HepG2 (cell line): ENCODE measurements at regions not wholly inside any gene's neighbourhood (a gene's known extent, or its start where the extent isn't known, plus 50 kb on each side); places are given as distances from the start of the nearest gene placed in this dataset.

Source experiments
- IKZF4 ChIP-seq: sonication (generic); formaldehyde crosslinking; IDR thresholded peaks from 2 replicates; pipeline ENCODE4 v1.5.1; 2020; ENCODE audit warnings: borderline replicate concordance, mild to moderate bottlenecking, low read depth, missing genetic modification reagents; ENCODE audit errors: not compliant biosample characterization
- KDM5B ChIP-seq: sonication (generic); formaldehyde crosslinking; IDR thresholded peaks from 2 replicates; pipeline ENCODE4 v1.4.0; 2020; ENCODE audit warnings: missing genetic modification reagents, mild to moderate bottlenecking, borderline replicate concordance
- MYNN ChIP-seq: sonication (generic); formaldehyde crosslinking; IDR thresholded peaks from 2 replicates; pipeline ENCODE4 v1.4.0; 2020; ENCODE audit warnings: mild to moderate bottlenecking, low read depth, missing genetic modification reagents
- NFE2 ChIP-seq: sonication (generic); formaldehyde crosslinking; IDR thresholded peaks from 2 replicates; pipeline ENCODE4 v1.4.0; 2020; ENCODE audit warnings: missing genetic modification reagents
- NR1H2 ChIP-seq: sonication (generic); formaldehyde crosslinking; IDR thresholded peaks from 2 replicates; pipeline ENCODE4 v1.8.1; 2022; ENCODE audit warnings: low read depth, missing genetic modification reagents, borderline replicate concordance
- NRL ChIP-seq: sonication (generic); formaldehyde crosslinking; IDR thresholded peaks from 2 replicates; pipeline ENCODE4 v1.5.0; 2020; ENCODE audit warnings: missing genetic modification reagents, mild to moderate bottlenecking, moderate library complexity, borderline replicate concordance
- PHB2 ChIP-seq: fragments of 450-650 bp; IDR thresholded peaks from 2 replicates; pipeline ENCODE4 v1.6.1; 2018; ENCODE audit not compliant: partially characterized antibody
- RFX1 ChIP-seq: fragments of 450-650 bp; IDR thresholded peaks from 2 replicates; pipeline ENCODE4 v1.6.1; 2017
- SNAPC2 ChIP-seq: sonication (generic); formaldehyde crosslinking; IDR thresholded peaks from 2 replicates; pipeline ENCODE4 v1.8.1; 2022; ENCODE audit warnings: mild to moderate bottlenecking, missing genetic modification reagents
- TGIF2 ChIP-seq: IDR thresholded peaks from 2 replicates; pipeline ENCODE4 v1.6.1; 2016; ENCODE audit warnings: control low read depth, missing compliant biosample characterization
- TOE1 ChIP-seq: sonication (generic); formaldehyde crosslinking; IDR thresholded peaks from 2 replicates; pipeline ENCODE4 v1.4.0; 2020; ENCODE audit warnings: mild to moderate bottlenecking, missing genetic modification reagents
- ZFYVE20 ChIP-seq: sonication (generic); formaldehyde crosslinking; IDR thresholded peaks from 2 replicates; pipeline ENCODE4 v1.8.0; 2023; ENCODE audit warnings: low read depth, mild to moderate bottlenecking, moderate library complexity, missing genetic modification reagents, borderline replicate concordance
- ZKSCAN5 ChIP-seq: sonication (generic); formaldehyde crosslinking; IDR thresholded peaks from 2 replicates; pipeline ENCODE4 v1.5.1; 2020; ENCODE audit warnings: mild to moderate bottlenecking, missing genetic modification reagents
- ZNF207 ChIP-seq: fragments of 450-650 bp; IDR thresholded peaks from 2 replicates; pipeline ENCODE4 v1.6.1; 2016; ENCODE audit warnings: antibody characterized with exemption, borderline replicate concordance
- ZNF343 ChIP-seq: sonication (generic); formaldehyde crosslinking; IDR thresholded peaks from 2 replicates; pipeline ENCODE4 v1.4.0; 2020; ENCODE audit warnings: mild to moderate bottlenecking, missing genetic modification reagents
- ZNF552 ChIP-seq: sonication (generic); formaldehyde crosslinking; IDR thresholded peaks from 2 replicates; pipeline ENCODE4 v1.9.0; 2022; ENCODE audit warnings: missing genetic modification reagents, mild to moderate bottlenecking, borderline replicate concordance
- ZNF75D ChIP-seq: sonication (generic); formaldehyde crosslinking; IDR thresholded peaks from 2 replicates; pipeline ENCODE4 v1.8.1; 2023; ENCODE audit warnings: missing genetic modification reagents, mild to moderate bottlenecking, borderline replicate concordance
- TF ChIP-seq, protein P1 (sequence below): sonication (generic); IDR thresholded peaks from 2 replicates; pipeline ENCODE4 v1.6.1; 2016; ENCODE audit warnings: low read depth, borderline replicate concordance
- TF ChIP-seq, protein P2 (sequence below): sonication (generic); formaldehyde crosslinking; IDR thresholded peaks from 2 replicates; pipeline ENCODE4 v1.4.0; 2020; ENCODE audit warnings: mild to moderate bottlenecking, missing genetic modification reagents
- TF ChIP-seq, protein P3 (sequence below): sonication (generic); formaldehyde crosslinking; IDR thresholded peaks from 2 replicates; pipeline ENCODE4 v1.5.0; 2020; ENCODE audit warnings: missing genetic modification reagents
- TF ChIP-seq, protein P4 (sequence below): sonication (generic); formaldehyde crosslinking; IDR thresholded peaks from 2 replicates; pipeline ENCODE4 v1.4.0; 2020; ENCODE audit warnings: mild to moderate bottlenecking, missing genetic modification reagents, borderline replicate concordance

DNA sequence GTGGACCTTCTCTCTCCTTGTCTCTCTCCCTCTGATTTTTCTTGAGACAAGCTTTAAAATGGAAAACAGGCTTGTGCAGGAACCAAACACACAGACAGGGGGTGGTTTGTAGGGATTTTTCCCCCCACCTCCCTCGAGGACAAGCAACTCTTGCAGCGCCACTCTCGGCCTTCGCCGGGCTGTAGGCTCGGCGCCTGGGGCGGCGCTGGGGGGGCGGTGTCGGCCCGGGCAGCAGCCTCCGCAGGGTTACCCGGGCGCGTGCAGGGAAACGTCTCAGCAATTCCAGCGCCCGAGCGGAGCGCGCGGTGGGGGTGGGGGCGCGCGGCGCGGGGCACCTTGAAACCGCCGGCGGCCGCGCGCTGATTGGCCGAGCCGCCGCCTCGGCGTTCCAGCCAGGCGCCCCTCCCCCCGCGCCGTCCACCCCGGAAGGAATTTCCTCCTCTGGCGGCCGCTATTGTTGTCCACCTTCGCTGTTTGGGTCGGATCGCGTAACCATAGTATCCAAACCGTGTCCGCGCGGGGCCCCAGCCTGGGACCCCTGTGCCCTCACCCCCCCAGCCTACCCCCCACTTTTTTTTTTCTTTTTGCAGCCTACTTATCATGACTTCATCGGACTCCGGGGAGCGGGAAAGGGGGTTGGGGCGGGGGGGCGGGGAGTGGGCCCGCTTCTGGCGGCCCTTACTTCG lies 59.8 kb upstream of the ACOT11 start (continued):
- TF ChIP-seq NRL (CRISPR knock-in tag) (peak; percentile 34; the same call in 1 of the 2 replicates), TOE1 (CRISPR knock-in tag) (no peak), NFE2 (CRISPR knock-in tag) (no peak), MYNN (CRISPR knock-in tag) (no peak), ZNF207 (no peak), SNAPC2 (CRISPR knock-in tag) (no peak), ZNF75D (CRISPR knock-in tag) (no peak), ZFYVE20 (CRISPR knock-in tag) (no peak), KDM5B (CRISPR knock-in tag) (peak; percentile 53; the same call in 1 of the 2 replicates), TGIF2 (CRISPR knock-in tag) (no peak), IKZF4 (CRISPR knock-in tag) (no peak), PHB2 (no peak), ZNF343 (CRISPR knock-in tag) (no peak), ZKSCAN5 (CRISPR knock-in tag) (no peak), NR1H2 (CRISPR knock-in tag) (no peak), RFX1 (no peak), ZNF552 (no peak)
- TF ChIP-seq, protein P1, sequence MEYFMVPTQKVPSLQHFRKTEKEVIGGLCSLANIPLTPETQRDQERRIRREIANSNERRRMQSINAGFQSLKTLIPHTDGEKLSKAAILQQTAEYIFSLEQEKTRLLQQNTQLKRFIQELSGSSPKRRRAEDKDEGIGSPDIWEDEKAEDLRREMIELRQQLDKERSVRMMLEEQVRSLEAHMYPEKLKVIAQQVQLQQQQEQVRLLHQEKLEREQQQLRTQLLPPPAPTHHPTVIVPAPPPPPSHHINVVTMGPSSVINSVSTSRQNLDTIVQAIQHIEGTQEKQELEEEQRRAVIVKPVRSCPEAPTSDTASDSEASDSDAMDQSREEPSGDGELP = no peak
- TF ChIP-seq, protein P2, sequence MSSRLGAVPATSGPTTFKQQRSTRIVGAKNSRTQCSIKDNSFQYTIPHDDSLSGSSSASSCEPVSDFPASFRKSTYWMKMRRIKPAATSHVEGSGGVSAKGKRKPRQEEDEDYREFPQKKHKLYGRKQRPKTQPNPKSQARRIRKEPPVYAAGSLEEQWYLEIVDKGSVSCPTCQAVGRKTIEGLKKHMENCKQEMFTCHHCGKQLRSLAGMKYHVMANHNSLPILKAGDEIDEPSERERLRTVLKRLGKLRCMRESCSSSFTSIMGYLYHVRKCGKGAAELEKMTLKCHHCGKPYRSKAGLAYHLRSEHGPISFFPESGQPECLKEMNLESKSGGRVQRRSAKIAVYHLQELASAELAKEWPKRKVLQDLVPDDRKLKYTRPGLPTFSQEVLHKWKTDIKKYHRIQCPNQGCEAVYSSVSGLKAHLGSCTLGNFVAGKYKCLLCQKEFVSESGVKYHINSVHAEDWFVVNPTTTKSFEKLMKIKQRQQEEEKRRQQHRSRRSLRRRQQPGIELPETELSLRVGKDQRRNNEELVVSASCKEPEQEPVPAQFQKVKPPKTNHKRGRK (CRISPR knock-in tag) = no peak
- TF ChIP-seq, protein P3, sequence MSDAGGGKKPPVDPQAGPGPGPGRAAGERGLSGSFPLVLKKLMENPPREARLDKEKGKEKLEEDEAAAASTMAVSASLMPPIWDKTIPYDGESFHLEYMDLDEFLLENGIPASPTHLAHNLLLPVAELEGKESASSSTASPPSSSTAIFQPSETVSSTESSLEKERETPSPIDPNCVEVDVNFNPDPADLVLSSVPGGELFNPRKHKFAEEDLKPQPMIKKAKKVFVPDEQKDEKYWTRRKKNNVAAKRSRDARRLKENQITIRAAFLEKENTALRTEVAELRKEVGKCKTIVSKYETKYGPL (CRISPR knock-in tag) = no peak; the same call in 1 of the 2 replicates
- TF ChIP-seq, protein P4, sequence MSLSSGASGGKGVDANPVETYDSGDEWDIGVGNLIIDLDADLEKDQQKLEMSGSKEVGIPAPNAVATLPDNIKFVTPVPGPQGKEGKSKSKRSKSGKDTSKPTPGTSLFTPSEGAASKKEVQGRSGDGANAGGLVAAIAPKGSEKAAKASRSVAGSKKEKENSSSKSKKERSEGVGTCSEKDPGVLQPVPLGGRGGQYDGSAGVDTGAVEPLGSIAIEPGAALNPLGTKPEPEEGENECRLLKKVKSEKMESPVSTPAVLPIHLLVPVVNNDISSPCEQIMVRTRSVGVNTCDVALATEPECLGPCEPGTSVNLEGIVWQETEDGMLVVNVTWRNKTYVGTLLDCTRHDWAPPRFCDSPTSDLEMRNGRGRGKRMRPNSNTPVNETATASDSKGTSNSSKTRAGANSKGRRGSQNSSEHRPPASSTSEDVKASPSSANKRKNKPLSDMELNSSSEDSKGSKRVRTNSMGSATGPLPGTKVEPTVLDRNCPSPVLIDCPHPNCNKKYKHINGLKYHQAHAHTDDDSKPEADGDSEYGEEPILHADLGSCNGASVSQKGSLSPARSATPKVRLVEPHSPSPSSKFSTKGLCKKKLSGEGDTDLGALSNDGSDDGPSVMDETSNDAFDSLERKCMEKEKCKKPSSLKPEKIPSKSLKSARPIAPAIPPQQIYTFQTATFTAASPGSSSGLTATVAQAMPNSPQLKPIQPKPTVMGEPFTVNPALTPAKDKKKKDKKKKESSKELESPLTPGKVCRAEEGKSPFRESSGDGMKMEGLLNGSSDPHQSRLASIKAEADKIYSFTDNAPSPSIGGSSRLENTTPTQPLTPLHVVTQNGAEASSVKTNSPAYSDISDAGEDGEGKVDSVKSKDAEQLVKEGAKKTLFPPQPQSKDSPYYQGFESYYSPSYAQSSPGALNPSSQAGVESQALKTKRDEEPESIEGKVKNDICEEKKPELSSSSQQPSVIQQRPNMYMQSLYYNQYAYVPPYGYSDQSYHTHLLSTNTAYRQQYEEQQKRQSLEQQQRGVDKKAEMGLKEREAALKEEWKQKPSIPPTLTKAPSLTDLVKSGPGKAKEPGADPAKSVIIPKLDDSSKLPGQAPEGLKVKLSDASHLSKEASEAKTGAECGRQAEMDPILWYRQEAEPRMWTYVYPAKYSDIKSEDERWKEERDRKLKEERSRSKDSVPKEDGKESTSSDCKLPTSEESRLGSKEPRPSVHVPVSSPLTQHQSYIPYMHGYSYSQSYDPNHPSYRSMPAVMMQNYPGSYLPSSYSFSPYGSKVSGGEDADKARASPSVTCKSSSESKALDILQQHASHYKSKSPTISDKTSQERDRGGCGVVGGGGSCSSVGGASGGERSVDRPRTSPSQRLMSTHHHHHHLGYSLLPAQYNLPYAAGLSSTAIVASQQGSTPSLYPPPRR (CRISPR knock-in tag) = peak; percentile 23; the same call in 1 of the 2 replicates
